Calu3 (cell line): ENCODE measurements at regions not wholly inside any gene's neighbourhood (a gene's known extent, or its start where the extent isn't known, plus 50 kb on each side); places are given as distances from the start of the nearest gene placed in this dataset.

Experiments used
- BruUV-seq: library from RNA; stranded (reverse); fragments of 400-500 nt; replicated peaks from 2 replicates; lab custom pipeline; 2021; lab: Mats Ljungman, UMichigan
- CTCF ChIA-PET: fragments of 300-600 bp; sonication (Branson Sonifier 250); formaldehyde crosslinking; loops from one replicate; lab custom pipeline; 2022; ENCODE audit warnings: antibody characterized with exemption; lab: Charles Lee
- DNase-seq: peaks from one replicate; pipeline ENCODE4 v3.0.0; 2022
- H3K27ac Mint-ChIP-seq: one replicate; pipeline ENCODE4 v1.8.0; 2022; ENCODE audit warnings: mixed read lengths; ENCODE audit not compliant: unreplicated experiment
- H3K27me3 Mint-ChIP-seq: one replicate; pipeline ENCODE4 v1.8.0; 2022; ENCODE audit warnings: mixed read lengths; ENCODE audit not compliant: unreplicated experiment
- H3K36me3 Mint-ChIP-seq: one replicate; pipeline ENCODE4 v1.8.0; 2022; ENCODE audit warnings: mild to moderate bottlenecking, moderate library complexity, mixed read lengths; ENCODE audit not compliant: insufficient read depth, unreplicated experiment
- H3K4me1 Mint-ChIP-seq: one replicate; pipeline ENCODE4 v1.8.0; 2022; ENCODE audit warnings: mild to moderate bottlenecking, low read depth, mixed read lengths; ENCODE audit not compliant: unreplicated experiment
- H3K4me3 Mint-ChIP-seq: one replicate; pipeline ENCODE4 v1.8.0; 2022; ENCODE audit warnings: mild to moderate bottlenecking, low read depth, moderate library complexity, mixed read lengths; ENCODE audit not compliant: unreplicated experiment
- H3K9me3 Mint-ChIP-seq: one replicate; pipeline ENCODE4 v1.8.0; 2022; ENCODE audit warnings: low read depth, mixed read lengths; ENCODE audit not compliant: unreplicated experiment
- intact Hi-C: fragments of 100-400 bp; cut with micrococcal nuclease; formaldehyde crosslinking; loops from one replicate; pipeline ENCODE4 v1.10.0; 2022; ENCODE audit not compliant: unreplicated experiment
- TF ChIP-seq, protein P1 (sequence below): fragments of 200-600 bp; IDR thresholded peaks from one replicate; pipeline ENCODE4 v1.8.0; 2022; ENCODE audit warnings: antibody characterized with exemption; ENCODE audit not compliant: unreplicated experiment

DNA sequence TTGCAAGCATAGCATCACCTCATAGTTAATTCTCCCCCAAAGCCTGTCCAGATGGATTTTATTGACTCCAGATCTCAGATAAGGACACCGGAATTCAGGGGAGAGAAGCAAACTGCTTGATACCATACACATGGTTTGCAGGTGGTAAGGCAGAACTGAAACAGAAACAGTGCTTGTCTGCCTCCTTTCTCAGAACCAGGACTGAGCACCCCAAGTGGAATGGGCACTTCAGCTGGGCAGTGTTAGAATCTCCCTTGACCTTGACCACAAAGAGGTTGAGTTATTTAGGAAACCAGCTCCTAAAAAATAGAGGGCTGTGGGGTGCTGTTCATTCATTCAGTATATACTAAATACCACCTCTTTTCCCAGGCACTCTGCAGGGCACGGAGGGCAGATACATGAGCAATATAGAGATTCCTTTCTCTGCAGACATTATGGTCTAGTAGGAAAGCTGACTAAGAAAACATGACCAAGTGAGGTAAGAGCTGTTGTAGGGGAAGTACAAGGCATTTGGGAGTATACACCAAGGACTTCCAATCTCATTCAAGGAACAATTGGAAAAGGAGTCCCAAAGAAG is 185.2 kb downstream of the C1orf94 start:
- BruUV-seq = no TSS peak
- CTCF ChIA-PET = no interaction called here
- no peak overlapping the region for H3K4me3 Mint-ChIP-seq
- H3K4me1 Mint-ChIP-seq = no peaks in the 10 kb centered on the region
- H3K36me3 Mint-ChIP-seq = no peaks in the 10 kb centered on the region
- intact Hi-C loops = no loop called here
- TF ChIP-seq, protein P1, sequence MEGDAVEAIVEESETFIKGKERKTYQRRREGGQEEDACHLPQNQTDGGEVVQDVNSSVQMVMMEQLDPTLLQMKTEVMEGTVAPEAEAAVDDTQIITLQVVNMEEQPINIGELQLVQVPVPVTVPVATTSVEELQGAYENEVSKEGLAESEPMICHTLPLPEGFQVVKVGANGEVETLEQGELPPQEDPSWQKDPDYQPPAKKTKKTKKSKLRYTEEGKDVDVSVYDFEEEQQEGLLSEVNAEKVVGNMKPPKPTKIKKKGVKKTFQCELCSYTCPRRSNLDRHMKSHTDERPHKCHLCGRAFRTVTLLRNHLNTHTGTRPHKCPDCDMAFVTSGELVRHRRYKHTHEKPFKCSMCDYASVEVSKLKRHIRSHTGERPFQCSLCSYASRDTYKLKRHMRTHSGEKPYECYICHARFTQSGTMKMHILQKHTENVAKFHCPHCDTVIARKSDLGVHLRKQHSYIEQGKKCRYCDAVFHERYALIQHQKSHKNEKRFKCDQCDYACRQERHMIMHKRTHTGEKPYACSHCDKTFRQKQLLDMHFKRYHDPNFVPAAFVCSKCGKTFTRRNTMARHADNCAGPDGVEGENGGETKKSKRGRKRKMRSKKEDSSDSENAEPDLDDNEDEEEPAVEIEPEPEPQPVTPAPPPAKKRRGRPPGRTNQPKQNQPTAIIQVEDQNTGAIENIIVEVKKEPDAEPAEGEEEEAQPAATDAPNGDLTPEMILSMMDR = no peak
- peaks cover 43% of the 10 kb centered on the region for H3K27me3 Mint-ChIP-seq
- H3K27ac Mint-ChIP-seq = no peak overlapping the region
- no peak for DNase-seq
- peaks cover 3% of the 10 kb centered on the region for H3K9me3 Mint-ChIP-seq

DNA sequence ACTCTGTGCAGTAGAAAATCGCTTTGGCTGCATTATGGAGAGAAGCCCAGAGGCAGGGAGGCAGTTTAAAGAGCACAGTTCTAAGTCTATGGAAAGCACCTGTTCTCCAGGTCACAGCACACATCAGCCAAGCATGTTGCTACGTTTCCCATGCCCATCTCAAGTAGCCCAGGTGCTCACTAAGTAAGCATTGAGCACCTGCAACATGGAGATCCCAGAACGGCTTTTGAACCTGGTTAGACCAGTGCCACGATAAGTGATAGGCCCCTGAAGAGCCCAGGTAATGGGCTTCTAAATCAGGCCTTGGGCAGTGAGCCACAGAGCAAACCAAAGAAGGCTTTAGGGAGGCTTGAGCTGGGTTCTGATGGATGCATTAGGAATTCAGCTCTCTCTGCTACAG is 186.2 kb downstream of the C1orf94 start:
- TF ChIP-seq, protein P1 = no peak
- DNase-seq = no peak
- Mint-ChIP-seq H3K4me3 (no peak overlapping the region), H3K36me3 (no peaks in the 10 kb centered on the region), H3K4me1 (no peaks in the 10 kb centered on the region), H3K27me3 (peaks cover 39% of the 10 kb centered on the region), H3K9me3 (peaks cover 3% of the 10 kb centered on the region), H3K27ac (no peak overlapping the region)
- no TSS peak for BruUV-seq
- intact Hi-C loops = no loop called here
- CTCF ChIA-PET = no interaction called here

DNA sequence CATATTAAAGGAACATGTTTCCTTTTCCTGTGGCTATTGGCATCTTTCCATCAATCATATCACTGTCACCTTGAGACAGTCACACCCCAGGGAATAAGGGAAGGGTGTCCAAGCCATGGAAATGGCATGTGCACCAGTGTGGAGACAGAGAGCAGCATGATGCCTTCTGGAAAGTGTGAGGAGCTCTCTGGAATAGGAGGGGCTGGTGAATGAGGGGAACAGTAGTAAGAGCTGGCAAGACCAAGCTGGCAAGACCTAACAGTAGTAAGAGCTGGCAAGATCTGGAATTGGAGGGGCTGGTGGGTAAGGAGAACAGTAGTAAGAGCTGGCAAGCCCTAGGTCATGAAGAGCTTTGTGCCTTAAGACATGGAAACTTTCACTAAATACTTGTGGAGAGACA is 186.7 kb downstream of the C1orf94 start:
- H3K27me3 Mint-ChIP-seq = peaks cover 39% of the 10 kb centered on the region
- DNase-seq = no peak
- no peaks in the 10 kb centered on the region for H3K36me3 Mint-ChIP-seq
- no peak overlapping the region for H3K4me3 Mint-ChIP-seq
- TF ChIP-seq, protein P1 = no peak
- H3K9me3 Mint-ChIP-seq = peaks cover 3% of the 10 kb centered on the region
- no peaks in the 10 kb centered on the region for H3K4me1 Mint-ChIP-seq
- no TSS peak for BruUV-seq
- intact Hi-C loops = no loop called here
- CTCF ChIA-PET = no interaction called here
- H3K27ac Mint-ChIP-seq = no peak overlapping the region

DNA sequence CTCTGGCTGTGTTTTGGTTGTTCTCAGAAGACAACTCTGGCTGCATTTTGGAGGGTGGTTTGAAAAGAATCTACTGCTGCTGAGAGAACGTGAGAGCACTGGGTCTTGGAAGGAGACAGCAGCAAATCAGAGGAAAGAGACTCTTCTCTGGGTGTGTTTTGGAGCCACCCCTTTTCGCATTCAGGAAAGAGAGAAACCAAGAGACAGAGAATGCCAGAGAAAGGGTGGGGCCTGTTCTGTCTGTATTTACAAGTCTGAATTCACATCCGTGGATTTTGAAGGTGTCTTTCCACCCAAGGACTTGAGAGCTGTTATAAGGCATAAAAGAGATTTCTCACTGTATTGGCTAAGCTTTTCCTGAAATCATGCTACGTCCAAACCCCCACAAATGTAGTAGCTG is 187.2 kb downstream of the C1orf94 start:
- intact Hi-C loops = no loop called here
- no peak for DNase-seq
- no peak overlapping the region for H3K27ac Mint-ChIP-seq
- H3K4me3 Mint-ChIP-seq = no peak overlapping the region
- peaks cover 3% of the 10 kb centered on the region for H3K9me3 Mint-ChIP-seq
- no peaks in the 10 kb centered on the region for H3K4me1 Mint-ChIP-seq
- no TSS peak for BruUV-seq
- CTCF ChIA-PET = no interaction called here
- peaks cover 41% of the 10 kb centered on the region for H3K27me3 Mint-ChIP-seq
- TF ChIP-seq, protein P1 = no peak
- H3K36me3 Mint-ChIP-seq = no peaks in the 10 kb centered on the region
